SK-N-SH (cell line): ENCODE measurements at regions not wholly inside any gene's neighbourhood (a gene's known extent, or its start where the extent isn't known, plus 50 kb on each side); places are given as distances from the start of the nearest gene placed in this dataset.
"Not testable (repeated sequence)": the region's sequence is repeated elsewhere in the genome, so short reads cannot be mapped to it uniquely, and the experiment has no call there.

Source experiments
- CTCF ChIA-PET: fragments of 300-600, 350-600 bp; formaldehyde crosslinking; extraction: SDS; loops from one replicate; lab custom pipeline; 2021; lab: Yijun Ruan, JAX
- POLR2A ChIA-PET: fragments of 350-600 bp; sonication (Branson Sonifier 250); formaldehyde crosslinking; extraction: SDS; loops from one replicate; lab custom pipeline; 2020; ENCODE audit warnings: antibody characterized with exemption, inconsistent platforms; lab: Yijun Ruan, JAX
- DNase-seq: peaks from one replicate; pipeline ENCODE4 v3.0.0; 2012
- H2AFZ ChIP-seq: fragments of 200-600 bp; sonication (generic); 2 replicates; pipeline ENCODE4 v1.8.1; 2016; ENCODE audit warnings: antibody characterized with exemption, mild to moderate bottlenecking, low read depth
- H3F3A ChIP-seq: fragments of 200-600 bp; sonication (generic); replicated peaks from 2 replicates; pipeline ENCODE3; 2016; ENCODE audit warnings: antibody characterized with exemption, mild to moderate bottlenecking; ENCODE audit not compliant: insufficient read depth
- H3K27ac ChIP-seq, 2 experiments: fragments of 200-500 bp in 1 of 2; fragments of 200-600 bp in 1 of 2; sonication (Bioruptor generic) in 1 of 2; sonication (generic), shearing (Covaris generic) in 1 of 2; 2 replicates each; pipeline versions ENCODE4 v1.5.1 to v1.6.1; 2014 to 2016; ENCODE audit warnings: low read depth in 2 of 2, inconsistent platforms in 1 of 2, low read length in 1 of 2, mild to moderate bottlenecking in 1 of 2, mixed read lengths in 1 of 2
- H3K27me3 ChIP-seq: fragments of 200-600 bp; sonication (generic), shearing (Covaris generic); 2 replicates; pipeline ENCODE4 v1.6.1; 2016; ENCODE audit warnings: mixed run types; ENCODE audit not compliant: insufficient read depth
- H3K36me3 ChIP-seq, 2 experiments: fragments of 200-500 bp in 1 of 2; fragments of 200-600 bp in 1 of 2; sonication (Bioruptor generic) in 1 of 2; sonication (generic) in 1 of 2; replicated peaks in 1 of 2; 2 replicates each; pipeline versions ENCODE3 to v1.5.1; 2014 to 2016; ENCODE audit warnings: low read length in 1 of 2, mild to moderate bottlenecking in 1 of 2; ENCODE audit not compliant: insufficient read depth in 2 of 2, control insufficient read depth in 1 of 2
- H3K4me1 ChIP-seq, 2 experiments: fragments of 200-500 bp in 1 of 2; fragments of 200-600 bp in 1 of 2; sonication (Bioruptor generic) in 1 of 2; sonication (generic), shearing (Covaris generic) in 1 of 2; 2 replicates each; pipeline versions ENCODE4 v1.5.1 to v1.6.1; 2014 to 2016; ENCODE audit warnings: low read depth in 1 of 2, low read length in 1 of 2, mixed run types in 1 of 2; ENCODE audit not compliant: insufficient read depth in 2 of 2, control insufficient read depth in 1 of 2
- H3K4me2 ChIP-seq: fragments of 200-600 bp; sonication (generic), shearing (Covaris generic); 2 replicates; pipeline ENCODE4 v1.6.1; 2017; ENCODE audit warnings: mixed run types
- H3K4me3 ChIP-seq, 2 experiments: fragments of 200-500 bp in 1 of 2; fragments of 200-600 bp in 1 of 2; sonication (Bioruptor generic) in 1 of 2; sonication (generic), shearing (Covaris generic) in 1 of 2; 2 replicates each; pipeline versions ENCODE4 v1.5.1 to v1.8.1; 2014 to 2016; ENCODE audit warnings: low read depth in 2 of 2, inconsistent platforms in 1 of 2, low read length in 1 of 2, mild to moderate bottlenecking in 1 of 2, mixed read lengths in 1 of 2, moderate library complexity in 1 of 2
- H3K79me2 ChIP-seq: fragments of 200-600 bp; sonication (generic); 2 replicates; pipeline ENCODE4 v1.8.1; 2017; ENCODE audit warnings: mild to moderate bottlenecking; ENCODE audit not compliant: insufficient read depth
- H3K9ac ChIP-seq: fragments of 200-600 bp; sonication (generic); 2 replicates; pipeline ENCODE4 v1.6.1; 2017; ENCODE audit warnings: mixed run types
- H3K9me2 ChIP-seq: fragments of 200-600 bp; sonication (generic); 2 replicates; pipeline ENCODE4 v1.6.1; 2017; ENCODE audit warnings: mixed run types
- H3K9me3 ChIP-seq: fragments of 200-600 bp; sonication (generic); 2 replicates; pipeline ENCODE4 v1.6.1; 2017; ENCODE audit warnings: mixed run types, mild to moderate bottlenecking, moderate library complexity
- H4K20me1 ChIP-seq: fragments of 200-600 bp; sonication (generic); 2 replicates; pipeline ENCODE4 v1.6.1; 2017; ENCODE audit warnings: mild to moderate bottlenecking, mixed run types; ENCODE audit not compliant: insufficient read depth
- CTCF ChIP-seq: fragments of 200-600 bp; sonication (generic); IDR thresholded peaks from 2 replicates; pipeline ENCODE4 v1.6.1; 2017; ENCODE audit warnings: antibody characterized with exemption, mild to moderate bottlenecking, moderate library complexity
- ELF1 ChIP-seq: IDR thresholded peaks from 2 replicates; pipeline ENCODE4 v1.4.0; 2012
- EP300 ChIP-seq, 2 experiments: IDR thresholded peaks; 2 replicates each; pipeline versions ENCODE4 v1.4.0 to v1.6.1; 2012; ENCODE audit warnings: borderline replicate concordance in 1 of 2, low read depth in 1 of 2, low read length in 1 of 2
- EZH2phosphoT487 ChIP-seq: fragments of 200-600 bp; sonication (generic); IDR thresholded peaks from 2 replicates; pipeline ENCODE4 v1.6.1; 2017; ENCODE audit warnings: low read depth, mixed run types, mild to moderate bottlenecking, antibody characterized with exemption, moderate library complexity, borderline replicate concordance
- FOXJ3 ChIP-seq: sonication (generic); formaldehyde crosslinking; IDR thresholded peaks from 2 replicates; pipeline ENCODE4 v1.5.1; 2020; ENCODE audit warnings: mild to moderate bottlenecking, missing genetic modification reagents
- FOXM1 ChIP-seq: IDR thresholded peaks from 2 replicates; pipeline ENCODE4 v1.4.0; 2012; ENCODE audit warnings: low read depth, mild to moderate bottlenecking
- JUND ChIP-seq: IDR thresholded peaks from 2 replicates; pipeline ENCODE4 v1.4.0; 2012
- NFIC ChIP-seq: IDR thresholded peaks from 2 replicates; pipeline ENCODE4 v1.4.0; 2012; ENCODE audit warnings: borderline replicate concordance
- PBX3 ChIP-seq: IDR thresholded peaks from 2 replicates; pipeline ENCODE4; 2012
- RXRA ChIP-seq: IDR thresholded peaks from 2 replicates; pipeline ENCODE4 v1.4.0; 2012; ENCODE audit warnings: low read depth, mild to moderate bottlenecking, borderline replicate concordance
- TCF12 ChIP-seq: IDR thresholded peaks from 2 replicates; pipeline ENCODE4 v1.4.0; 2012
- YY1 ChIP-seq: IDR thresholded peaks from 2 replicates; pipeline ENCODE4 v1.4.0; 2012; ENCODE audit warnings: low read depth, mild to moderate bottlenecking
- ZBTB33 ChIP-seq: IDR thresholded peaks from 2 replicates; pipeline ENCODE4 v1.4.0; 2012; ENCODE audit warnings: low read depth, borderline replicate concordance
- WGBS: methylation state at CpG from one replicate; pipeline ENCODE4 v1.1.6; 2017; ENCODE audit warnings: low lambda C conversion rate; 5-methylcytosine and 5-hydroxymethylcytosine counted together

GRCh38 chr4:127364911-127365310 lies 267.8 kb upstream of the INTU start (continued):
- TF ChIP-seq RXRA (no peak), FOXM1 (no peak)

DNA sequence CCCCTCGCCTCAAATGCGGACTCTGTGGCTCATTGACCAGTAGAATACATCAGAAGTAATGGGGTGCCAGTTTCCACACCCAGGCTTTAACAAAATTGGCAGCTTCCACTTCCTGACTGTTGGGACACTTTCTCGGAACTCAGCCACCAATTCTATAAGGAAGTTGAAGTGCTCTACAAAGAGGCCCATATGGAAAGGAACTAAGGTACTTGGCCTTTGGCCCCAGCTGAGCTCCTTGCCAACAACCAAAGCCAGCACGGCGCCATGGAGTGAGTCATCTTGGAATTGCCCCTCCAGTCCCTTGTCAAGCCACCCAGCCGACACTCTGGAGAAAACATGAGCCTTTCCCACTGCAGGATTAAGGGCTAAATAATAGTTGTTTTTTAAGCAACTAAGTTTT lies 262.2 kb upstream of the INTU start:
- TF ChIP-seq FOXJ3 (CRISPR knock-in tag): no peak
- 0 out of 2 replicates have a peak, but pooled peaks have one; percentile 3 for TF ChIP-seq TCF12
- TF ChIP-seq EP300 (IDR thresholded peaks at IDR 0.05; ENCODE audit: borderline replicate concordance in 1 of 2, low read depth in 1 of 2, low read length in 1 of 2): 0 out of 4 replicates have a peak, but pooled peaks of 1 of the 2 experiments have one; percentile 13
- TF ChIP-seq PBX3: no peak
- TF ChIP-seq YY1: no peak
- peak; percentile 44 for TF ChIP-seq NFIC
- TF ChIP-seq, all 33 proteins: peak for 3
- H2AFZ ChIP-seq: no peak overlapping the region
- H3K27me3 ChIP-seq: no peaks in the 10 kb centered on the region
- H3K9ac ChIP-seq: no peak overlapping the region
- 25% methylated on average over 6 of the region's 6 CpGs for WGBS
- no peaks in the 10 kb centered on the region for H3K9me3 ChIP-seq
- no peaks in the 10 kb centered on the region for H4K20me1 ChIP-seq
- no peaks in the 10 kb centered on the region; a peak in 1 of 4 replicates for H3K4me1 ChIP-seq
- no peak overlapping the region for H3K27ac ChIP-seq
- POLR2A ChIA-PET: no interaction called here
- CTCF ChIA-PET: interaction anchor here (1.0 kb wide), 1 partner anchor 30 kb away, joined by 3 read pairs; no protein-coding TSS in a partner anchor
- no peak overlapping the region for H3K4me3 ChIP-seq
- no peaks in the 10 kb centered on the region for H3K9me2 ChIP-seq
- no peak for DNase-seq
- H3F3A ChIP-seq: no peaks in the 10 kb centered on the region
- no peak overlapping the region for H3K4me2 ChIP-seq
- no peaks in the 10 kb centered on the region for H3K79me2 ChIP-seq
- no peaks in the 10 kb centered on the region for H3K36me3 ChIP-seq

DNA sequence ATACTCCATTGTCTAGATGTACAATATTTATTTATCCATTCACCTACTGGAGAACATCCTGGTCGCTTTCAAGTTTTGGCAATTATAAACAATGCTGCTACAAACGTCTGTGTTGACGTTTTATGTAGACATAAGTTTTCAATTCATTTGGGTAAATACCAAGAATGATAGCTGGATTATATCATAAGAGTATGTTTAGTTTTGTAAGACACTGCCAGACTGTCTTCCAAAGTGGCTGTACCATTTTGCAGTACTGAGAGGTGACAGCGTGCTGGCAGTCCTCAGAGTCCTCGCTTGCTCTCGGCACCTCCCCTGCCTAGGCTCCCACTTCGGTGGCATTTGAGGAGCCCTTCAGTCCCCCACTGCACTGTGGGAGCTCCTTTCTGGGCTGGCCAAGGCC lies 253.3 kb upstream of the INTU start:
- Histone ChIP-seq H3K4me3 (no peak overlapping the region), H3K36me3 (no peaks in the 10 kb centered on the region), H3F3A (no peaks in the 10 kb centered on the region), H3K27me3 (no peaks in the 10 kb centered on the region), H3K9ac (no peak overlapping the region), H3K4me2 (no peak overlapping the region), H3K9me3 (no peaks in the 10 kb centered on the region), H3K9me2 (no peaks in the 10 kb centered on the region), H3K27ac (no peak overlapping the region), H2AFZ (no peak overlapping the region), H4K20me1 (no peaks in the 10 kb centered on the region), H3K79me2 (no peaks in the 10 kb centered on the region), H3K4me1 (no peaks in the 10 kb centered on the region)
- no peak for DNase-seq
- CTCF ChIA-PET: no interaction called here
- POLR2A ChIA-PET: no interaction called here
- no peak for TF ChIP-seq EZH2phosphoT487
- no peak for TF ChIP-seq ELF1
- TF ChIP-seq FOXJ3 (CRISPR knock-in tag): no peak
- no peak for TF ChIP-seq JUND
- no peak for TF ChIP-seq CTCF
- no peak for TF ChIP-seq ZBTB33
- 29% methylated on average over 5 of the region's 7 CpGs for WGBS

GRCh38 chr4:127379948-127380347 lies 252.8 kb upstream of the INTU start:
- H3K27me3 ChIP-seq, H3K9me3 ChIP-seq, H3F3A ChIP-seq, H3K9me2 ChIP-seq, CTCF ChIA-PET, H2AFZ ChIP-seq, H3K36me3 ChIP-seq, POLR2A ChIA-PET, H3K4me1 ChIP-seq, H3K79me2 ChIP-seq, H3K4me2 ChIP-seq, H3K4me3 ChIP-seq, H3K9ac ChIP-seq, DNase-seq, H4K20me1 ChIP-seq, H3K27ac ChIP-seq: not testable (repeated sequence)
- 80% methylated on average over 1 of the region's 18 CpGs for WGBS
